ENCODE measurements at regions not wholly inside any gene's neighbourhood (a gene's known extent, or its start where the extent isn't known, plus 50 kb on each side); places are given as distances from the start of the nearest gene placed in this dataset.

DNA sequence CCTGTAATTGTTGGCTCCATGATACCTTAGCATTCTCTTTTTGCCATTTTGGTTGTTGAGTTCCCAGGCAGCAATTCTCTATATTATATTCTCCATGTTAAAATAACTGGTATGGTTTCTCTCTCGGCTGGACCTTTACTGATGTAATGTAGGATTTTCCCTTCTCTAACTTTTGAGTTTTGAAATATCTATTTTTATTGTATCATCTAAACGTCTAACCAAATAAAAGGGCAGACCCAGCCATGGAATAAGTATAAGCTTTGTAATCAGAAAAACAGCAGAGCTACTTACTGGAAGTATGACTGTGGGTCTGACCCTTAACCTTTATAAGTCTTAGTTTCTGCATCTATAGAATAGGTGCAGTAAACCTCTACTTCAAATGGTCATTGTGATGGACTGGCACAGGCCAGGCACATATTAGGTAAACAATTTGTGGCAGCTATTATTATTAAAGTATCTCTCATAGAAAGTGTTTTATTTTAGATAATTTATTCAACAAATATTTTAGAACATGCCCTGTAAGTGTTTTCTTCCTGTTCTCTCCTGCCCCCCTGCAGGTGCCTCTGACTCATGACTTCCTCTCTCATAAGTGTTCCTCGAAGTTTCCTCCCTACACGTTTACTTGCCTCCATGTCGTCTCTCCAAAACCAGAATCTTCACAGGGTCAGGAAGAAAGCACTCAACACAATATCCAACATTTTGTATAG, 224.9 kb upstream of the FGGY start:
- Histone ChIP-seq H3K27me3 (ENCODE audit: insufficient read depth, poor library complexity, severe bottlenecking) (no peaks in the 10 kb centered on the region), H3K27ac (replicated peaks) (peak overlapping the region; percentile 75), H3K4me3 (replicated peaks; ENCODE audit: insufficient read depth, low read length) (no peak overlapping the region)
- TF ChIP-seq SPI1 (IDR thresholded peaks at IDR 0.05; ENCODE audit: borderline replicate concordance, low read depth) (peak; percentile 82), GABPA (IDR thresholded peaks at IDR 0.05; ENCODE audit: low read depth) (no peak)
- DNase-seq (ENCODE audit: low read depth in 1 of 2, low spot score in 1 of 2) = peak in 1 of 2 experiments; percentile 48

DNA sequence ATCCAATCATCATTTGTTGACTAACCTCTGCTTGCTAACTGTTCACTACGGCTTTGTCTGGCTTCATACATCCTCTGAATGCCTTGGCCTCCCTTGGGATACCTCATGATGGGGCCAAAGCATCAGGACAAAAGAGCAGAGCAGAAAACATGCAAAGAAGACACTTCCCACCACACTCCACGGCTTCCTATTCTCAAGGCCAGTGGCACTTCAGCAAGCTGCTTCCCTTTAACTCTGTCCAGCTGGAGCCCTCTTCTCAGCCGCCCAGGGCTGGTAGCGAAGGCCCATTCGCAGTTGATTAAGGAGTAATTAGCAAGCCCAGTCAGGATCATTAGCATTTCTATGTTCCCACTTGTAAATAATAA, 224.3 kb upstream of the FGGY start:
- Histone ChIP-seq H3K27ac (replicated peaks) (peak overlapping the region; percentile 75), H3K4me3 (replicated peaks; ENCODE audit: insufficient read depth, low read length) (no peak overlapping the region), H3K27me3 (ENCODE audit: insufficient read depth, poor library complexity, severe bottlenecking) (no peaks in the 10 kb centered on the region)
- TF ChIP-seq SPI1 (IDR thresholded peaks at IDR 0.05; ENCODE audit: borderline replicate concordance, low read depth) (no peak), POLR2AphosphoS5 (IDR thresholded peaks at IDR 0.05; ENCODE audit: low read depth) (no peak), REST (IDR thresholded peaks at IDR 0.05; ENCODE audit: insufficient replicate concordance, low read depth) (no peak), CTCF (IDR thresholded peaks at IDR 0.05; ENCODE audit: insufficient read depth, low read length) (no peak), GABPA (IDR thresholded peaks at IDR 0.05; ENCODE audit: low read depth) (no peak)
- peak in 1 of 2 experiments; percentile 9 for DNase-seq (ENCODE audit: low read depth in 1 of 2, low spot score in 1 of 2)

DNA sequence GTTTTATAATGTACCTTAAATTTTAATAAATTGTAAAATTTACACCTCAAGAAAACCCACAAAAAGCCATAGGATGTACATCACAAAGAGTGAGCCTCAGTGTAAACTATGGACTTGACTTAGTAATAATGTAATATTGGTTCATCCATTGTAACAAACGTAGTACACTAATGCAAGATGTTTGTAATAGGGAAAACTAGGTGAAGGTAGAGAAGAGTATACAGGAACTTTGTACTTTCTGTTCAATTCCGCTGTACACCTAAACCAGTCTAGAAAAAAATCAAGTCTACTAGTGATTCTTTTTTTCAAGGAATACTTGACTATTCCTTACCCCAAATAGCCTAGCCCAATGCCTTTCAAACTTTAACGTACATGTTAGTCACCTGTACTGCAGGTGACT, 222.3 kb upstream of the FGGY start:
- TF ChIP-seq GABPA (IDR thresholded peaks at IDR 0.05; ENCODE audit: low read depth) (no peak), SPI1 (IDR thresholded peaks at IDR 0.05; ENCODE audit: borderline replicate concordance, low read depth) (no peak), REST (IDR thresholded peaks at IDR 0.05; ENCODE audit: insufficient replicate concordance, low read depth) (no peak), CTCF (IDR thresholded peaks at IDR 0.05; ENCODE audit: insufficient read depth, low read length) (no peak), POLR2AphosphoS5 (IDR thresholded peaks at IDR 0.05; ENCODE audit: low read depth) (no peak)
- H3K4me3 ChIP-seq (replicated peaks; ENCODE audit: insufficient read depth, low read length) = no peak overlapping the region
- DNase-seq (ENCODE audit: low read depth in 1 of 2, low spot score in 1 of 2) = no peak
- H3K27me3 ChIP-seq (ENCODE audit: insufficient read depth, poor library complexity, severe bottlenecking) = no peaks in the 10 kb centered on the region
- H3K27ac ChIP-seq (replicated peaks) = no peak overlapping the region

GRCh38 chr1:59075021-59075420, 221.9 kb upstream of the FGGY start:
- Histone ChIP-seq H3K4me3 (replicated peaks; ENCODE audit: insufficient read depth, low read length) (no peak overlapping the region), H3K27me3 (ENCODE audit: insufficient read depth, poor library complexity, severe bottlenecking) (no peaks in the 10 kb centered on the region), H3K27ac (replicated peaks) (no peak overlapping the region)
- TF ChIP-seq GABPA (IDR thresholded peaks at IDR 0.05; ENCODE audit: low read depth) (no peak), POLR2AphosphoS5 (IDR thresholded peaks at IDR 0.05; ENCODE audit: low read depth) (no peak), SPI1 (IDR thresholded peaks at IDR 0.05; ENCODE audit: borderline replicate concordance, low read depth) (no peak), REST (IDR thresholded peaks at IDR 0.05; ENCODE audit: insufficient replicate concordance, low read depth) (no peak), CTCF (IDR thresholded peaks at IDR 0.05; ENCODE audit: insufficient read depth, low read length) (no peak)
- DNase-seq (ENCODE audit: low read depth in 1 of 2, low spot score in 1 of 2) = no peak

Measured in HL-60 (cell line).